PC-3 (cell line): ENCODE measurements at regions not wholly inside any gene's neighbourhood (a gene's known extent, or its start where the extent isn't known, plus 50 kb on each side); places are given as distances from the start of the nearest gene placed in this dataset.

ENCODE experiments used
- ATAC-seq: fragments of 200-7000 bp; cut with Tn5 transposase; 2 replicates; pipeline ENCODE4 v1.9.1; 2020; ENCODE audit warnings: mild to moderate bottlenecking, moderate library complexity
- BruUV-seq: library from RNA; stranded (reverse); fragments of 400-500 nt; replicated peaks from 2 replicates; lab custom pipeline; 2021; lab: Mats Ljungman, UMichigan
- CTCF ChIA-PET: fragments of 300-600 bp; sonication (Branson Sonifier 250); formaldehyde crosslinking; loops from one replicate; lab custom pipeline; 2022; ENCODE audit warnings: antibody characterized with exemption; lab: Charles Lee
- POLR2A ChIA-PET: fragments of 300-600 bp; sonication (Branson Sonifier 250); formaldehyde crosslinking; loops from one replicate; lab custom pipeline; 2022; ENCODE audit warnings: antibody characterized with exemption; ENCODE audit not compliant: unreplicated experiment; lab: Charles Lee
- DNase-seq: peaks from one replicate; pipeline ENCODE4 v3.0.0-alpha.2; 2015
- H2AFZ ChIP-seq: fragments of 300-600 bp; sonication (generic); 2 replicates; pipeline ENCODE4 v1.6.0; 2016; ENCODE audit warnings: antibody characterized with exemption, low read length
- H3F3A ChIP-seq: fragments of 300-600 bp; sonication (generic); one replicate; pipeline ENCODE4 v1.6.0; 2017; ENCODE audit warnings: antibody characterized with exemption, low read length, control low read depth, mild to moderate bottlenecking; ENCODE audit not compliant: unreplicated experiment
- H3K27ac ChIP-seq: fragments of 300-600 bp; sonication (generic); 2 replicates; pipeline ENCODE4 v1.5.1; 2016; ENCODE audit warnings: mild to moderate bottlenecking, low read length
- H3K27me3 ChIP-seq: fragments of 300-600 bp; sonication (generic); 2 replicates; pipeline ENCODE4 v1.6.1; 2016; ENCODE audit warnings: low read length, mixed read lengths
- H3K36me3 ChIP-seq: fragments of 300-600 bp; sonication (generic); 2 replicates; pipeline ENCODE4 v1.6.1; 2016; ENCODE audit warnings: low read depth, mixed run types, low read length, mixed read lengths
- H3K4me1 ChIP-seq: fragments of 300-600 bp; sonication (generic); 2 replicates; pipeline ENCODE4 v1.5.1; 2016; ENCODE audit warnings: low read length; ENCODE audit not compliant: insufficient read depth
- H3K4me2 ChIP-seq: fragments of 300-600 bp; sonication (generic); 2 replicates; pipeline ENCODE4 v1.6.0; 2016; ENCODE audit warnings: low read length
- H3K4me3 ChIP-seq: fragments of 300-600 bp; sonication (generic); 2 replicates; pipeline ENCODE4 v1.5.1; 2016; ENCODE audit warnings: mild to moderate bottlenecking, low read length, mixed read lengths
- H3K79me2 ChIP-seq: fragments of 300-600 bp; sonication (generic); 2 replicates; pipeline ENCODE4 v1.6.1; 2017; ENCODE audit warnings: low read length, mixed read lengths
- H3K9ac ChIP-seq: fragments of 300-600 bp; sonication (generic); 2 replicates; pipeline ENCODE4 v1.6.0; 2016; ENCODE audit warnings: mild to moderate bottlenecking, low read length
- H3K9me2 ChIP-seq: fragments of 300-600 bp; sonication (generic); replicated peaks from 2 replicates; pipeline ENCODE4 v1.6.1; 2016; ENCODE audit warnings: mixed run types, low read length, mixed read lengths
- H3K9me3 ChIP-seq: fragments of 300-600 bp; sonication (generic); 2 replicates; pipeline ENCODE4 v1.6.1; 2016; ENCODE audit warnings: low read length, mixed read lengths
- H4K20me1 ChIP-seq: fragments of 300-600 bp; sonication (generic); 2 replicates; pipeline ENCODE4 v1.6.1; 2016; ENCODE audit warnings: low read length, mixed read lengths
- EZH2 ChIP-seq: fragments of 300-600 bp; sonication (generic); IDR thresholded peaks from one replicate; pipeline ENCODE4 v1.6.1; 2017; ENCODE audit warnings: antibody characterized with exemption, mild to moderate bottlenecking, low read length; ENCODE audit not compliant: unreplicated experiment
- EZH2phosphoT487 ChIP-seq: fragments of 300-600 bp; sonication (generic); IDR thresholded peaks from 2 replicates; pipeline ENCODE4 v1.6.1; 2018; ENCODE audit warnings: mild to moderate bottlenecking, antibody characterized with exemption, low read length, borderline replicate concordance
- intact Hi-C: fragments of 100-400 bp; cut with micrococcal nuclease; formaldehyde crosslinking; loops from 2 replicates; pipeline ENCODE4 v1.9.0; 2023
- TF ChIP-seq, protein P1 (sequence below): fragments of 300-600 bp; sonication (generic); conservative IDR thresholded peaks from 2 replicates; pipeline ENCODE4 v1.5.1; 2017; ENCODE audit warnings: antibody characterized with exemption, low read depth, mild to moderate bottlenecking, low read length

DNA sequence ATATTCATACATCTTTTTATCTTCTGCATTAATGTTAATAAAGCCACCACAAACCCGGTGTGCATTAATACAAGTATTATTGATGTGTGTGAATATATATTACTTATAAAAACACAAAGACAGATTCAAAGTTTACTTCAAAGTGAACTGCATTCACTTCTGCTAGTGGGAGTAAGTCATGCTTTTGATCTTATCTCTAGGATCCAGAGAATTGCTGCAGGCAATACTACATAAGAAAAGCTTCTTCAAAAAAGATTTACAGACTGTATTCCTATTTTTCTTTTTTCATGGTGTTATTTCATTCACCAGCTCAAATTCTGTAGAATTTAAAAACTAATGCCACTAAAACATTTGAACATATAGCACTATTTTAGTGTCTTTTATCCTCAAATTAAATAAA, 87.5 kb upstream of the CBLB start:
- H4K20me1 ChIP-seq: no peaks in the 10 kb centered on the region
- BruUV-seq: no TSS peak
- no peaks in the 10 kb centered on the region for H3K36me3 ChIP-seq
- intact Hi-C loops: no loop called here
- no peak for TF ChIP-seq EZH2phosphoT487
- TF ChIP-seq, protein P1, sequence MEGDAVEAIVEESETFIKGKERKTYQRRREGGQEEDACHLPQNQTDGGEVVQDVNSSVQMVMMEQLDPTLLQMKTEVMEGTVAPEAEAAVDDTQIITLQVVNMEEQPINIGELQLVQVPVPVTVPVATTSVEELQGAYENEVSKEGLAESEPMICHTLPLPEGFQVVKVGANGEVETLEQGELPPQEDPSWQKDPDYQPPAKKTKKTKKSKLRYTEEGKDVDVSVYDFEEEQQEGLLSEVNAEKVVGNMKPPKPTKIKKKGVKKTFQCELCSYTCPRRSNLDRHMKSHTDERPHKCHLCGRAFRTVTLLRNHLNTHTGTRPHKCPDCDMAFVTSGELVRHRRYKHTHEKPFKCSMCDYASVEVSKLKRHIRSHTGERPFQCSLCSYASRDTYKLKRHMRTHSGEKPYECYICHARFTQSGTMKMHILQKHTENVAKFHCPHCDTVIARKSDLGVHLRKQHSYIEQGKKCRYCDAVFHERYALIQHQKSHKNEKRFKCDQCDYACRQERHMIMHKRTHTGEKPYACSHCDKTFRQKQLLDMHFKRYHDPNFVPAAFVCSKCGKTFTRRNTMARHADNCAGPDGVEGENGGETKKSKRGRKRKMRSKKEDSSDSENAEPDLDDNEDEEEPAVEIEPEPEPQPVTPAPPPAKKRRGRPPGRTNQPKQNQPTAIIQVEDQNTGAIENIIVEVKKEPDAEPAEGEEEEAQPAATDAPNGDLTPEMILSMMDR: no peak
- TF ChIP-seq EZH2: no peak
- peak; percentile 43 for DNase-seq
- H3K27ac ChIP-seq: no peak overlapping the region
- no peak overlapping the region for H3K4me3 ChIP-seq
- H3K4me2 ChIP-seq: no peak overlapping the region
- H3F3A ChIP-seq: no peaks in the 10 kb centered on the region
- H3K79me2 ChIP-seq: no peaks in the 10 kb centered on the region
- ATAC-seq: no peak
- CTCF ChIA-PET: no interaction called here
- no peak overlapping the region for H3K9ac ChIP-seq
- H3K9me3 ChIP-seq: no peaks in the 10 kb centered on the region
- peaks cover 35% of the 10 kb centered on the region for H3K4me1 ChIP-seq
- POLR2A ChIA-PET: no interaction called here
- no peaks in the 10 kb centered on the region for H3K9me2 ChIP-seq
- no peak overlapping the region for H2AFZ ChIP-seq
- H3K27me3 ChIP-seq: no peaks in the 10 kb centered on the region

DNA sequence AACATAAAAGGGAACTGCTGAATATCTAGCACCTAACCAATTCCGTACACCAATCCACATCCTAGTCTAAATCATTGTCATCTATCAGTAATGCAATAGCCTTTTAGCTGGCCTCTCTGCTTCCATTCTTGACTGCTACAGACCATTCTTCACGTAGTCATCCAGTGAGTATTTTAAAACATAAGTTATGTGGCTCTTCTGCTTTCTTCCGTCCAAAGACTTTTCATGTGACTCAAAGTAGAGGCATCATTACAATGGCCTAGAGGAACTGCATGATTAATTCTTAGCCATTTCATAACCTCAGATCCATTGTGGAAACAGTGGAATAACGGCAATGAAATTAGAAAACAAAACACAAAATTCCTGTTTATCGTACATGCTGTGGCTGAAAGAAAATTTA, 88.9 kb upstream of the CBLB start:
- H3K4me2 ChIP-seq: peak overlapping the region; percentile 16; the same call in 1 of the 2 replicates
- H3K27ac ChIP-seq: peak overlapping the region; percentile 46

More for the DNA sequence above, 88.9 kb upstream of the CBLB start:
- TF ChIP-seq, protein P1: no peak
- TF ChIP-seq EZH2phosphoT487 (no peak), EZH2 (no peak)
- no peaks in the 10 kb centered on the region for H3K36me3 ChIP-seq
- intact Hi-C loops: no loop called here
- no peaks in the 10 kb centered on the region for H3K27me3 ChIP-seq
- H3K4me1 ChIP-seq: peaks cover 42% of the 10 kb centered on the region
- H3K9me3 ChIP-seq: no peaks in the 10 kb centered on the region
- ATAC-seq: peak; percentile 53
- H3K4me3 ChIP-seq: no peak overlapping the region
- no peaks in the 10 kb centered on the region for H3K79me2 ChIP-seq
- POLR2A ChIA-PET: no interaction called here
- peak; percentile 76 for DNase-seq
- CTCF ChIA-PET: no interaction called here
- no peaks in the 10 kb centered on the region for H3K9me2 ChIP-seq
- H4K20me1 ChIP-seq: no peaks in the 10 kb centered on the region
- no TSS peak for BruUV-seq
- H3K9ac ChIP-seq: no peak overlapping the region
- H2AFZ ChIP-seq: peak overlapping the region; percentile 60
- no peaks in the 10 kb centered on the region for H3F3A ChIP-seq
